Kasumi-1 (cell line): ENCODE measurements at regions not wholly inside any gene's neighbourhood (a gene's known extent, or its start where the extent isn't known, plus 50 kb on each side); places are given as distances from the start of the nearest gene placed in this dataset.
A peak's percentile ranks its signal among the peaks of the same experiment; 100 is the strongest.

Experiments used
- DNase-seq, 2 experiments: peaks; one replicate each; lab custom pipeline; 2025; lab: John Stamatoyannopoulos, UW

DNA sequence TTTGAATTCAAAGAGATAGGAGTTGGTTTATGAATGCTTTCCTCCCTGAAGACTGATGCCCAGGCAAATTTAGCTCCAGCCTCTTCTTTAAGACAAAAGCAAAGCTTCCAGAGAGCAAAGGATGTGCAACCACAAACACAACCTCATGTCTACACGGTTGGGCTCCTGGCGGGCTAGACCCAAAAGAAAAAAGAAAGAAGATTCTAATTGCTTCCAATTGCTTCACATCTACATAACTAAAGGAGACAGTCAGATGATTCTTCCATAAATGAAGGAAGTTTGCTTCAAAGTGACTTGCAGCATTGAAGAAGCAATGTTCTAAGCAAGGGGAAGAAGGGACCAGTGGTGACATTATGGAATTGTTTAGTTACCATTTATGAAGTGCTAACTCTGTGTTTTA lies 1603.0 kb upstream of the TENM3 start:
- no peak for DNase-seq

DNA sequence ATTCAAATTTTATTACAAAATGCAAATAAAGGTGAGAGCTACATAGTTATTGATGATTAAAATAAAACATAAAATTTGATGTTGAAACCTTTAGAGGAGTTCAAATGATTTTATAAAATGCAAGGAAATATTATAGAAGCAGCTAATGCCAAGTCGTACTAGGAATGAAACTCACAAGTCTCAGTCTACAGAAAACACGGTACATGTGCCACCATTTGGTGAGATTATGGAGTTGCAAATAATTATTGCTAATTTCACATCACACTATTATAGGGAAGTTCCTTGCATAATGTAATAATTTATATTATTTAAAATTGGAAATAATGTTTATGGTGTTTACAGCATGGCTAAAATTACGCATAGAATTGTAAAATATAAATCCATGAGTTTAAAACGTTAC lies 1601.7 kb upstream of the TENM3 start:
- DNase-seq, result no peak

DNA sequence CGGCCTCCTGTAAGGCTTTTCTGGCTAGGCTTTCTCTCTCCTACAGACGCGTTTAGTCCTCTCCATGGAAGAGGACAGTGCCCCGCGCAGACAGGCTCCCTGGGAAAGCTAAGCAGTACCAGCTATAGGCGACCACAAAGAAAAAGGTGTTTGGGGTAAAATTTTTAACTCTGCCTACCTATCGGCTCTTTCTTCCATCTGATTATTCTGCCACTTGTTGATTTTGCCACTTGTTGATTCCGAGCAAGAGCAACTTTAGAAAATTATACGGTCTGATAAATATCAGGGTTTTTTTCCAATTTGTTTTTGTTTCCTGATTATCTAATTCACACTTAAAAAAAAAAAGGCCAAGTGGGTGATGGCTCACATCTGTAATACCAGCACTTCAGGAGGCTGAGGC lies 1600.5 kb upstream of the TENM3 start:
- DNase-seq, result no peak

DNA sequence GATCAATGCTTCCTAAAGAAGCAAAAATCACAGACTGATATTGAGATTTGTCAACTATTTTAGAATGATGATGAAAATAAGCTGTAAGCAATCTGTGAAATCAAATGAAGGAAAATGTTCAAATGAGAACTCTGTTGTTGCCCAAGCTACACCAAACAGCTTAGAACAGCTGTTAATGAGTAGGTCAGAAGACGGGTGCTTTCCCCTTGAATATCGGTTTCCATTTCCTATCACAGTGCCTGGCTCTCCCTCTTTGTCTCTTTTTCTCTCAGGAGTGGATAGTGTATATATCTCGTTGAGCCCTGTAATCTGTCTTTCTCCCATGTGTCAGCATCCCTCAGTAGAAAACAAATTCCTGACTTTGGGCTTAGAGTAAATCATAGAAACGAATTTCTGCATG lies 1592.9 kb upstream of the TENM3 start:
- no peak for DNase-seq

DNA sequence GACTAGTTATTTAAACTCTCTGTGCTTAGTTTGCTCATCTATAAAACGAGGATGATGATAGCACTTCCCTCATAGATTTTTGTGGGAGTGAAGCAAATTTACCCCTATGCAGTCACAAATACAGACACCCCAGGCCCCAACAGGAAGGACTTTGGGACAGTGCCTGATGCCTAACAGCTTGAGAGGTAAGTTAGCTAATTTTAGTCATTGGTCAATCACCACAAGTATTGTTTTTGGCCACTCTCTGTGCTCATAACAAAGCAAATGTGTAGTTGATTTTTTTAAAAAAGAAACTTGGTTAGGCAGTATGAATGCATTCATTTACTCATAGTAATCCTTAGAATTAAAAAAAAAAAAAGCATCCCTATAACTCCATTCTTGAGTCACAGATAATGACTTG lies 1590.7 kb upstream of the TENM3 start:
- DNase-seq, result no peak

DNA sequence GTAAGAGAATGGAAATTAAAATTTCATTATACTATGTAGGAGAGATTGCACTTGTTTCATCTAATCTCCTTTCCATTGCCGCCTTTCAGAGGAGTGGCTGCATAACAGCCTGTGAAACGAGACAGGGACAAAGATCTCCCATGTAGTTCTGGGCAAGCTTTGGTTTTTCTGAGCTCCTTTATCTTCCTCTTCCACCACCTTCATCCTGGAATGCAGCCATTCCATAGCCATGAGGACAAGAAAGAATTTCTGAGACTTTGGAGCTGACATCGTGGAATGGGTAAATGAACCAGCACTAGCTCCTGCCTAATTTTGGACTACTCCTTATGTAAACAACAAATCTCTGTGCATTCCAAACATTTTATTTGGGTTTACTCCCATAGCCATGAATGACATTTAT lies 1587.3 kb upstream of the TENM3 start:
- DNase-seq, result no peak

DNA sequence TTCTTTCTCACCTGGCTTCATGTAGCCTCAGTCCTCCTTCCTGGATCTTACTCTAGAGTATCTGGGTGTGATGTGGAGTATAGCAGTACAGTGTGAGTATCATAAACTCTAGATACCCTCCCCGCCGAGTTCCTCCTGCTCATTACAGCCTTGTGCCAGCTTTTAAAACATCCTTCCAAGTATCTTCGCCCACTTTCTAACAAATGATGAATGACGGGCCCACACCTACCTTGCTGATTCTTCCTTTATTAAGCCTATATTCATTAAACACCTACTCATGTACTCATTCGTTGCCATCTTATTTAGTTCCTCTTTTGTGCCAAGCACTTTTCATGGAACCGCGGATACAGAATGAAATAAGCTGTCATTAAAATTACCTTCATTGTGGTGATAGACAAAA lies 1585.3 kb upstream of the TENM3 start:
- DNase-seq, result no peak

DNA sequence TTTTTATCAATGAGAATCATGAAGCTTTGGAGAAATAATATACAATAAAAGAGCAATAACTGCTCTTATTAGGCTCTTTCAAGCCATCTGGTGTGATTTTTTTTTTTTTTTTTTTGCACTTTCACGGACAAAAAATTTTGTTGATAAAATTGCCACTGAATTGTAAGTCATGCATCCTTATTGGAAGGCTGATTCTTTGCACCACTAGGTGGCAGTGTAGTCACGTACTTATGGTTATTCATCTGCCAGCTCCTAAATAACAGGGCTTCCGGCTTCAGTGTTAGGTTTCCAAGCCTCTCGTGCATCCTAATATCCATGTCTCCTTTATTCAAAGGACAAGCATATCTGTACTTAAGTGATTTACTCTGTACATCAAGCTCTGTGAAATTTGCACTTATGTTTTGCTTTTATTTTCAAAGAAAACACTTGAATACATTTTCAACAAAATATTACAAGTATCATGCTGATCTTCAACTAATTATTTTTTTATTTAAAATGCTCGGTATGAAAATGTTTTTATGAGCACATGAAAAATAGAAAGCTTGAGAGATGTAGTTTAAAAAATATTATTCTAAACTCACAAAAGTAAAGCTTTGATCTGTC lies 1578.3 kb upstream of the TENM3 start:
- DNase-seq, result peak; percentile 79 to 88

DNA sequence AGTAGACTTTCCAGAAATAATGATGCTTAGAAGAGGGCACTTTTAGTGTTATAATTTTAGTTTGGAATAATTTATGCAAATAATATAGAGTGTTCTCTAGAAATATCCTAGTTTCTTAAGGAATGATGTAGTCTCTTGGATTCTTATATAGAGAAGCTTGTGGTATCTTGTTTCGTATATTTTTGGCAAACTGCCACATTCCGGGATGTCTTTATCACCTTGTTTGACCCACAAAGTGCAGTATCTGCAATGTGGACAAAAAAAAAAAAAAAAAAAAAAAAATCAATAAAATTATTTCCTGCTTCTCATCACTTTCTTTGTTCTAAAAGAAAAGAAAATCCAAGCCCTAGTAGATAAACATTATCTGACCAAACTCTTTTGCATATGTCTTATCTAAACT lies 1577.7 kb upstream of the TENM3 start:
- DNase-seq, result no peak

DNA sequence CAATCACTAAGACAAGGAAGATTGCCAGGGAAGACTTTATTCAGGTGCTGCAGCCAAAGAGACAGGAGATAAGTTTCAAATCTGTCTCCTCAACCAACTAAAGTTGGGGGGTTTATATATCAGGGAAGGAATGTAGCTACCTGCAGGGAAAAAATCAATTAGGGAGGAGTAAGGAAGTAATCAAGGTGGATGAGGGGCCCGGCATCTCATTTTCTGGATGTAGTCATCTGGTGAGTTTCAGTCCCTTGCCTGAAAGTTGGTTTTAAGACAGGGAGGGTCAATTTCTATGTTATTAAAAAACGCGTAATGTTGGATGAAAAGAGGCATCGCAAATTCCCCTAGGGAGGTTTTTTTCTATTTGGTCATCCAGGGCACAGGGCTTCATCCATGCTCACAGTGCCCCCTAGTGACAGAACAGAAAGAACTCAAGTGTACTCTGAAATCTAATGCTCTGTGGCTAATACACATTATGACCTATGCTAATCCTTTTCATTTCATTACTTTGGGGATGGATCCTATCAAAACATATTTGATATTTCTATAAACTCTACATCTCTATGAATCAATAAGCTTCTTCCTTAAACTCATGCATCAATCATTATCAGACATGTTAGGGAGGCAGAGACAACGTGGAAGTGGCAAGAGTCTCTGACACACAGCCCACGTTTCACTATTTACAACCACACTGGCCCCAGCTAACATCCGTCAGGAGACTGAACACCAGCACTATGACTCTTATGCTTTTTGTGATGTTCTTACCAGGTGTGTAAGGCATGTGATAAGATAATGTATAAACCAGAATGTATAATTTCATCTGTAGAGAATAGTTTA lies 1577.0 kb upstream of the TENM3 start:
- DNase-seq, result peak; percentile 88 to 89

DNA sequence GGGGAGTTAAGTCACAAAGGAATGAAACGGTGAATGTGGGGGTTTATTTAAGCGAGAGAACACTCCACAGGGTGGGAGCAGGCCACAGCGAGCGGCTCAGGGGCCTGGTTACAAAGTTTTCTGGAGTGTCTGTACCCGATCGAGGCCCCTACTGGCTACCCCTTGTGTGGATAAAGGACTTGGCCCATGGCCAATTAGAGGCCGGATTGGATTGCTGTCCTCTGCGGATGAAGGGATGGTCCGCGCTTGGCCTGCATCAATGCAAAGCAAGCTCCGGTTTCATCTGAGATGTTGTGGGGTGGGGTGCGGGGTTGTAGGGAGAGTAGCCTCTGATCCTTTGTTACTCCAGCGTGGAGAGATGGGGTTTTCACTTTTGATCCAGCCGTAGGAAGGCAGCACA lies 1574.5 kb upstream of the TENM3 start:
- DNase-seq, result no peak

DNA sequence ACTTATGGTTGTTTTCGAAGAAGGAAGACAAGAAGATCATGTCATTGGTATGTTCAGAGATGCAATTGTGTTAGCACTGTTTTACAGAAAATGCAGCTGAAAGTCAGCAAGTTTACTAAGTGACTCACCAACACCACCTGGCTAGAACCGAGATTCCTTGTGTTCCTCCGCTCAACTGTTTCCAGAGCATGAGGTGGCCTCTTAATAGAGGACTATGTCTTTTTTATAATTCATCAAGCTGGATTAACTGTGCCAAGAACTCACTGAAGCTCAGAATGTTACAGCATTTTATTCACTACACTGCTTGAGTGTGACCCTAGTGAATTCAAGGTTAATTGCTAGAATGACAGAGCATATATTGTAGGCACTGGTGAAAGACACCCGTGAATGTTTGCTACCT lies 1573.5 kb upstream of the TENM3 start:
- no peak for DNase-seq

DNA sequence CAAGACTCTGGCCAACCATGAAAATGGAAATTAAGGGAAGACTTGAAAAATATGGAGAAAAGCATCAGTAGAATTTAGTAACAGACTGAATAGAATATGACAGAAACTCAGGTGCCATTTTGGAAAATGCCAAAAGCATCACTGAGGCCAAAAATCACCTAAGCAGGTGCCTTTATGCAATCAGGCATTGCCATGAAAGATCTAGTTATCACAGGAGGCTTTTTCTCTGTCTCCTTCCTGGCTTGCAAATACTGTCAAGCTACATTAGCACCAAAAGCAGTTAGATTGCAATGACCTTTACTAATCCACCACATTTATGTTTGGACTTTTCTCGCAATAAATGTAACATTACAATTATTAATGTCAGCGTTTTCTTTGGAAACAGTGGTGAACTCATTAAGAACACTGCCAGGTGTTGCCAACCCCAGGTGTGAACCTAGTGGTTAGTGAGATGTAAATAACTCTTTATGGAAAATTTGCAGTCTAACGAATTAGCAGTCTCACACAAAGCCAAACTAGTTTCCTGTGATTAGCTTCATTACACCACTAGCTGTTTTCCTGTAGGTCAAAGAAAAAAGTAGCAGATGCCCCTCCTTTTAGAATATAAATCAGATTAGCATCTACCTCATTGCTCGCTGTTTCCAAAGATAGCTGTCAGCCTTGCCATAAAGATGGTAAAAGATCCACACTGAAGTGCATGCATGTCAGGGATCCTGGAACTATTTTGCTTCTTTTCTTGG lies 1568.4 kb upstream of the TENM3 start:
- no peak for DNase-seq

DNA sequence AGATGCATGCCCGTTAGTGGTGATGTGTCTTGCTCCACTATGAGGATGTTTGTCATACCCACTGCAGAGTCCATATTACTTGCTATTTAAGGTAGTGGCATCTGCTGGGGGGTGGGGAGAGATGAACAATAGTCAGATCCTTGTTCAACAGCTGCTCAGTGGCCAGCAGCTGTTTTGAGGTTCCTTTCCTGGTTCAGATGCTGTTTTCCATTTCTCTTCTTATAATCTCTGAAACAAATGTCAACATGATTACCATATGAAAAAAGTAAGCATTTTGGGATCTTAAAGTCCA lies 1567.9 kb upstream of the TENM3 start:
- no peak for DNase-seq

DNA sequence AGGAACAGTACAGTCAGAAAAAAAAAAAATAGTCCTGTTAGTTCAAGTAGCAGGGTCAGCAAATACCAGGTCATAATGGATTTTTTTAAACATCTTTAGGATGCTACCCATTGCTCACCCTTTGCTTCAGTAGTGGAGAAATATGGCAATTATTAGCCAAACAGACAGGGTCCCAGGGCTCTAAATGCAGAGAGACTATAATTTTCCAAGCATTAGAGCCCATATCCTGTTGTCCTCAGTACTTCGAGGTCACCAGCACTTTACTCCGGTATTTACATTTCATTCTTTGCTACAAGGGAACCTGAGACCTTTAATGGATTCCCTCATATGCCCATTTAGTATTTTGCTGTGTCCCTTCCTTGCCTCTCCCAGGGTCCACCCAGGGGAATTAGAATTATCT lies 1562.9 kb upstream of the TENM3 start:
- no peak for DNase-seq

DNA sequence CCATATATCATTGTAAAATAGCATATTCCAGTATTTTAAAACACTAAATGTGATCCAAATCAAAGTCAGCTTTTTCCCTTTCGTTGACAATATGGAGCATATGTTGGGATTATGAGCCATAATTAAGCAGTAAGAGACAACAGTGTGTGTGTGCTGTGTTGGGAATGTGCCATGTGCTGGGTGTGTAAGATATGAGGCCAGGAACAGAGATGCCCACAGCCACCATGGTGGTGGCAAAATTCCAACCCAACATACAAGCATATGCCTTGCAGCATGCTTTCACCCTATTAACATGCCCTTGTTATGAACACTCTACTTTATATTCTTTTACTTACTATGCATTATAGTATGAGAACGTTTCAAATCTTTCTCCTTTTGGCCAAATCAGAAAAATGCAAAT lies 1560.4 kb upstream of the TENM3 start:
- no peak for DNase-seq

DNA sequence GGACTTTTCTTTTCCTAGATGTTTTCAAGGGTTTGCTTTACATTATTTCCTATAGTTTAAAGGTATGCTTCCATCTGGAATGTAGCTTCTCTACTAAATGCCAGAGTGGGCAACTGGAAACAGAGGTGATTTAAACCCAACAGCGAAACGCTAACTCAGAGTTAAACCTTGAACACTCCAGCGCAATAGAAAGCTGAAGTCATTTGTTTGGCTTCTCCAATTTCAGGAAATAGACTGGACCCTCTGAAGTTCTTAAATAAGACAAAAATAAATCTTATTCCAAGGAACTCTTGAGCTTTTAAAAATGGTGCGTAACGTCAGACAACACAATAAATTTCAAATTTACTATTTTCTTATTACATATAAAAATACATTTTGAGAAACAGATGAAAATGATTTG lies 1560.0 kb upstream of the TENM3 start:
- DNase-seq, result no peak

DNA sequence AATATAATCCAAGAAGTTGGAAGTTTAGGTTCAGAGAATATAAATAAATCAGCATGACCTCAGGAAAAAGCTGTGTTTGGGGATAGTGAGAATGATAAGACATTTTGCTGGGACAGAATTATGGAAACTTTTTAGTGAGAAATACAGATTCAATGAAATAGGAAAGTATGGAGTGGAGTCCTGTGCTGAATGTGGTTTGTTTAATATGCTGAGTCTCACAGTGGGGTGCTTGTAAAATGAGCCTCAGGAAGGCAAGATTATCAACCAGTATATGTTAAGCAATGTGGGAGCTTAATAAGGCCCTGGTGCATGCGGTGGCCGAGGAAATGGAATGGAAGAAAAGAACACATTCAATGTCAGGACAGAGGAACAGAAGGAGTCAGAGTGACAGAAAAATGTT lies 1554.7 kb upstream of the TENM3 start:
- DNase-seq, result no peak

DNA sequence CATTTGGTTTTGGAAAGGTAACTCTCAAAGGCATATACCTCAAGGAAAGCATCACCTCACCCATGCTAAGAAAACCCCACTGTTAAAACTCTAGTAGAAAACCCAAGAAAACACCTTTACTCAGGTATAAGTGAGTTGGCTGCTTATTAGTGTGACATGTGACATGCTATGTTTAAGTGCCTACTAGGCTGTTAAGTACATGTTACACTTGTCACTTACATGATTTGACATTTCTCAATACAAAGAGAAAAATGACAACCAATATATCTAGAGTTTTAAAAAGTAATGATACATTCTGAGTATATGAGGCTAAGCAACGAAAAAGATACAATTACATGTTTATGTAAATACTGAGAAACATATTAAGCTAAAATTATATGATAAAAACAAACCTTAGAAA lies 1548.3 kb upstream of the TENM3 start:
- no peak for DNase-seq

DNA sequence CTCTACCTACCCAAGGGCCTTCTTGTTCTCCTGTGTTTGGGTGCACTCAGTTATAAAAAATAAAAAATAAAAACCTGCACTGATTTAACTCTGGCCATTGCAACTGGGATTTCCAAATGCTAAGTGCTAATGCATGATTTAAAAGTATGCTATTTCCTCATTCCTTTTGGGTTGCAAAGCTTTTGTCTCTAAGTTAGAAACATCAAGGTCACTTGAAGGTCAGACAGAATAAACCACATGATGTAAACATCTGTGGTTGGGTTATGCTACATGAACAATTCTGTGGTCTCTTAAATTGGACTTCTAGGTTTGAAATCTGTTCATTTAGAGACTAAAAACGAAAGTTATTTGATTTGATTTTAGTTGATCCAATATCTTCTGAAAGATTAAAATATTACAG lies 1547.4 kb upstream of the TENM3 start:
- DNase-seq, result no peak

DNA sequence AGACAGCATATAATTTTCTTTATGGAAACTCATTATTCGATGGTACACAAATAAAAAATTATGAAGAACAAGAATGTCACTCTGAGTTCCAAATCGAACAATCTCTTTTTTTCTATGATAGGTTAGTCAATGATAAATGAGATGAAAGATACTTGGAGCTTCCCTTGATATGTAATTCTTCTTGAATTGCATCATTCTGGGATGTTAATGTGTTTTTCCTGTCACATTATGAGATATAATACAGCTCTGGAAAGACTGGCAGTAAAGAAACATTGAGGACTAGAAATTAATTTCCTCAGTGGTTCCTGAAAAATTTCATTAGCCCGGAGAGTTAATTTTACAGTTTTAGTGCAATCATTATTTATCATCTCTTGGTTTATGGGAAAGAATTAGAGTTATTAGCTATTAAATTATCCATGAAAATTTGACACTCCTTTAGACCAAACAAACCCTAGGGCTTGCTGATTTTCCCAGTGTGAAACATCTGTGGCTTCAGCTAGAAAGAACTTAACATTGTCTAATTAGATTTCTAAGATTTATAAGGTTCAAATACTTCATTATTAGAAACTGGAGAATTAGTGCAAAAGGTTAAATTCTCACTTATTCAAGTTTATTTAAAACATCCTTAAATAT lies 1546.6 kb upstream of the TENM3 start:
- DNase-seq, result no peak

DNA sequence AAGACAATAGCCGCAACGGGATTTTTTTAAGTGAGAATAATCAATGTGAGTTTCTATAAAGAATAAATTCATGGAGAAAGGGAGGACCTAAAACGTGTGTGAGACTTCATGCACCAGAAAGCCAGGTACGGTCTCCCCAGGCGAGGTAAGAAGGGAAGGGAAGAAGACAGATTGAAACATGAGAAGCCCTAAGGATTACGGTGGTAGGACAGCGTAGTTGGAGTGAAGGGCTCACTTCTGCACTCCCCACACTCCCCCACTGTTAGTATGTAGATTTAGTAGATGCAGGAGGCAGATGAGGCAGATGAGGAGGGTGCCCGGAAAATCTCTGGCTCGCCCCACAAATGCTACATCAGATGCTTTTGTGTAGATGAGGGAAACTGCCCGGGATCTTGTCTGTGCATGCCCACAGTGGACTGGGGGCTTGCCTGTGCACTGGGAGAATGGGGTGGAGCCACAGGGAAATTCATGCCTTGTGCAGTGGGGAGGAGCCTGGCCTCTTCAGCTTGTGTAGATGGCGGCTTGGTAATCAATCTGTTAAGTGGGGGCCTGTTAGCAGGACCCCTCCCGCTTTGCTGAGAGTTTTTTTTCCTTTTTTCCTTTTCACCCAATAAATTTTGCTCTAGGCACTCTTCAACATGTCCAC lies 1544.5 kb upstream of the TENM3 start:
- no peak for DNase-seq

DNA sequence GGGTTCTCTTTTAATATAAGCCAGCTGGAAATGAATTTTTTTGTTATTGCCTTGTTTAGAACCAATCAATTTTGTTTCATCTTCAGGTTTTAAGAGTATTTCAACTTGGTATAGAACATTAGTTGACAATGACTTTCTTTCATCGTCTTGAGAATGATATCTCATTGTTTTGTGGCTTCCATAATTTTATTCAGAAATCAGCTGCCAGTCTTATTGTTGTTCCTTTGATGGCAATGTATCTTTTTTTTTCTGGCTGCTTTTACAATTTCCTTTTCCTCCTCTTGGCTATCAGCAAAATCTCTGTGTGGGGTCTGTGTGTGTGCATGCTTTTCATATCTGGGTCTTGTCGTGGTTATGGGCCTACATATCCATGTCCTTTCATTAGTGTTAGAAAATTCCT lies 1536.4 kb upstream of the TENM3 start:
- no peak for DNase-seq
